OCI-LY3 (cell line): ENCODE measurements at regions not wholly inside any gene's neighbourhood (a gene's known extent, or its start where the extent isn't known, plus 50 kb on each side); places are given as distances from the start of the nearest gene placed in this dataset.

Source experiments
- CTCF ChIP-seq: fragments of 200-600, 300-600 bp; sonication (generic); IDR thresholded peaks from 2 replicates; pipeline ENCODE4 v1.5.1; 2014; ENCODE audit warnings: antibody characterized with exemption, low read length, low read depth
- EZH2phosphoT487 ChIP-seq: fragments of 200-600 bp; shearing (Covaris generic); IDR thresholded peaks from 2 replicates; pipeline ENCODE4 v1.6.1; 2018; ENCODE audit warnings: antibody characterized with exemption, mixed run types, low read depth

DNA sequence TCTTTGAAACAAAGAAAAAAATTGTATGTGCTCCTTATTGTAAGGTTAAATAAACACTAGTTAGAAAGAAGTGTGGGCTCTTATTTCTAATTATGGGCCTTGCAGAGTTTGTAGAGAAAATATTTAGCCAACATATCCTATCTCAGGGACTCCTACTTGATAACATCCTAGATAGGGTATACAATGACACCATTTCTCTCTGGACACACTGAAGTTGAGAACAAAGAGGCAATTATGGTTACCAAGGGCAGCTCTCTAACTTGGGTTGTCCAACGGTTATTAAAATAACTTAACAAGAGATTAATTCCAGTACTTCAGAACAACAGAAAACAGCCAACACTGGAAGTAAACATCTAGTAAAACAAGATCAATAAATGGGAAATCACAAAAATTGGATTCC lies 69.0 kb upstream of the ZC3H11B start:
- TF ChIP-seq CTCF, result no peak
- TF ChIP-seq EZH2phosphoT487, result no peak
